T-helper 17 cell (primary cell): ENCODE measurements at regions not wholly inside any gene's neighbourhood (a gene's known extent, or its start where the extent isn't known, plus 50 kb on each side); places are given as distances from the start of the nearest gene placed in this dataset.
"Not testable (repeated sequence)": the region's sequence is repeated elsewhere in the genome, so short reads cannot be mapped to it uniquely, and the experiment has no call there.

ENCODE experiments used
- ATAC-seq: fragments of 150-1000 bp; cut with Tn5 transposase; 2 replicates; pipeline ENCODE4 v1.10.0; 2021; ENCODE audit warnings: mild to moderate bottlenecking, moderate library complexity
- DNase-seq, 3 donors: peaks; one replicate each; pipeline versions ENCODE4 v3.0.0 to v3.0.0-alpha.2; 2020 to 2021
- H3K9me3 ChIP-seq: one replicate; pipeline ENCODE4 v1.7.0; 2013; ENCODE audit warnings: low read length, mild to moderate bottlenecking; ENCODE audit not compliant: control insufficient read depth, poor library complexity, severe bottlenecking
- H3K27ac Mint-ChIP-seq: one replicate; pipeline ENCODE4 v1.8.0; 2022; ENCODE audit warnings: mild to moderate bottlenecking, moderate library complexity, mixed read lengths
- H3K27me3 Mint-ChIP-seq: one replicate; pipeline ENCODE4 v1.8.0; 2022; ENCODE audit warnings: mixed read lengths
- H3K36me3 Mint-ChIP-seq: one replicate; pipeline ENCODE4 v1.8.0; 2022; ENCODE audit warnings: low read depth, mixed read lengths
- H3K4me1 Mint-ChIP-seq: one replicate; pipeline ENCODE4 v1.8.0; 2022; ENCODE audit warnings: mild to moderate bottlenecking, mixed read lengths
- H3K4me3 Mint-ChIP-seq: one replicate; pipeline ENCODE4 v1.8.0; 2022; ENCODE audit warnings: mild to moderate bottlenecking, moderate library complexity, mixed read lengths

DNA sequence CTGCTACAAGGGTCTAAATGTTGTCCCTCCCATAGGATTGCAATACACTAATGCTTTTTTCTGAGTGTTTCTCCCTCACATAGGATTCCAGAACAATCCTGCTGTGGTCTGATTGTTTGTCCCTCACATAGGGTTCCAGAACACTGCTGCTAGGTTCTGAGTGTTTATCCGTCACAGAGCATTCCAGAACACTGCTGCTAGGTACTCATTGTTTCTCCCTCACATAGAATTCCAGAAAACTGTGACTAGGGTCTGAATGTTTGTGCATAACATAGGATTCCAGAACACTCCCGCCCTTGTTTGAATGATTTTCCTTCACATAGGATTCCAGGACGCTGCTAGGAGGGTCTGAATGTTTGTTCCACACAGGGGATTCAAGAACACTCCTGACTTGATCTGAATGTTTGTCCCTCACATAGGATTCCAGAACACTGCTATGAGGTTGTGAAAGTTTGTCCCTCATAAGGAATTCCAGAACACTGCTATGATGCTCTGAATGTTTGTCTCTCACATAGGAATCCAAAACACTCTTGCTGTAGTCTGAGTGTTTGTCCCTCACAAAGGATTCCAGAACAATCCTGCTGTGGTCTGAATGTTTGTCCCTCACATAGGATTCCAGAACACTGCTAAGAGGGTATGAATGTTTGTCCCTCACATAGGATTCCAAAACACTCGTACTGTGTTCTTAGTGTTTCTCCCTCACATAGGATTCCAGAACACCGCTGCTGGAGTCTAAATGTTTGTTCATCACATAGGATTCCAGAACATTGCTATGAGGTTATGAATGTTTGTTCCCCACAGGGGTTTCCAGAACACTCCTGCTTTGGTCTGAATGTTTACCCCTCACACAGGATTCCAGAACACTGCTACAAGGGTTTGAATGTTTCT is 213.5 kb downstream of the FOXD4L6 start:
- ATAC-seq (no peak), DNase-seq (no peak)
- Mint-ChIP-seq H3K27ac (no peak overlapping the region), H3K27me3 (no peaks in the 10 kb centered on the region), H3K4me1 (no peaks in the 10 kb centered on the region), H3K36me3 (no peaks in the 10 kb centered on the region), H3K4me3 (no peak overlapping the region)
- peaks cover 54% of the 10 kb centered on the region for H3K9me3 ChIP-seq

DNA sequence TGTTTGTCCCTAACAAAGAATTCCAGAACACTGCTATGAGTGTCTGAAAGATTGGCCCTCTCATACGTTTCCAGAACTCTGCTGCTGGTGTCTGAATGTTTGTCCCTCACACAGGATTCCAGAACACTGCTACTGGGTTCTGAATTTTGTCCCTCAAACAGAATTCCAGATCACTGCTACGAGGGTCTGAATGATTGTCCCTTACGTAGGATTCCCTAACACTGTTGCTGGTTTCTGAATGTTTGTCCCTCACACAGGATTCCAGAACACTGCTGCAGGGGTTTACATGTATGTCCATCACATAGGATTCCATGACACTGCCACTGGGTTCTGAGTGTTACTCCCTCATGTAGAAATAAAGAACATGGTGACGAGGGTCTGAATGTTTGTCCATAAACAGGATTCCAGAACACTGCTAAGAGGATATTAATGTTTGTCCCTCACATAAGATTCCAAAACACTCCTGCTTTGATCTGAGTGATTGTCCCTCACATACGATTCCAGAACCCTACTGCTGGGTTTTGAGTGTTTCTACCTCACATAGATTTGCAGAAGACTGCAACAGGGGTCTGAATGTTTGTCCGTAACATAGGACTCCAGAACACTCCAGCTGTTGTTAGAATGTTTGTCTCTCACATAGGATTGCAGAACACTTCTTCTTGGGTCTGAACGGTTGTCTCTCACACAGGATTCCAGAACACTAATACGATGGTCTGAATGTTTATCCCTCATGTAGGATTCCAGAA is 214.4 kb downstream of the FOXD4L6 start:
- H3K4me1 Mint-ChIP-seq = no peaks in the 10 kb centered on the region
- H3K4me3 Mint-ChIP-seq = no peak overlapping the region
- no peak overlapping the region for H3K27ac Mint-ChIP-seq
- H3K27me3 Mint-ChIP-seq = no peaks in the 10 kb centered on the region
- ATAC-seq = peak; percentile 30
- H3K36me3 Mint-ChIP-seq = no peaks in the 10 kb centered on the region
- H3K9me3 ChIP-seq = peaks cover 57% of the 10 kb centered on the region
- DNase-seq = no peak

DNA sequence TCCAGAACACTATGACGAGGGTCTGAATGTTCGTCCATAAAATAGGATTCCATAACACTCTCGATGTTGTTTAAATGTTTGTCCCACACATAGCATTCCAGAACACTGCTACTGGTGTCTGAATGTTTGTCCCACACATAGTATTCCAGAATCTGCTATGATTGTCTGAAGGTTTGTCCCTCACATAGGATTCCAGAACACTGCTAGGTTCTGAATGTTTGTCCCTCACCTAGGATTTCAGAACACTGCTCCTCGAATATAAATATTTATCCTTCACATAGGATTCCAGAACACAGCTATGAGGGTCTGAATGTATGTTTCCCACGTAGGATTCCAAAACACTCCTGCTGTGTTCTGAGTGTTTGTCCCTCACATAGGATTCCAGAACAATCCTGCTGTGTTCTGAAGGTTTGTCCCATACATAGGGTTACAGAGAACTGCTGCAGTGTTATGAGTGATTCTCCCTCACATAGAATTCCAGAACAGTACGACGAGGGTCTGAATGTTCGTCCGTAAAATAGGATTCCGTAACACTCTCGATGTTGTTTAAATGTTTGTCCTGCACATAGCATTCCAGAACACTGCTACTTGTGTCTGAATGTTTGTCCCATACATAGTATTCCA is 215.3 kb downstream of the FOXD4L6 start:
- no peak for ATAC-seq
- DNase-seq = no peak
- H3K27ac Mint-ChIP-seq = no peak overlapping the region
- H3K4me3 Mint-ChIP-seq = no peak overlapping the region
- no peaks in the 10 kb centered on the region for H3K27me3 Mint-ChIP-seq
- H3K4me1 Mint-ChIP-seq = no peaks in the 10 kb centered on the region
- no peaks in the 10 kb centered on the region for H3K36me3 Mint-ChIP-seq
- H3K9me3 ChIP-seq = peaks cover 62% of the 10 kb centered on the region

DNA sequence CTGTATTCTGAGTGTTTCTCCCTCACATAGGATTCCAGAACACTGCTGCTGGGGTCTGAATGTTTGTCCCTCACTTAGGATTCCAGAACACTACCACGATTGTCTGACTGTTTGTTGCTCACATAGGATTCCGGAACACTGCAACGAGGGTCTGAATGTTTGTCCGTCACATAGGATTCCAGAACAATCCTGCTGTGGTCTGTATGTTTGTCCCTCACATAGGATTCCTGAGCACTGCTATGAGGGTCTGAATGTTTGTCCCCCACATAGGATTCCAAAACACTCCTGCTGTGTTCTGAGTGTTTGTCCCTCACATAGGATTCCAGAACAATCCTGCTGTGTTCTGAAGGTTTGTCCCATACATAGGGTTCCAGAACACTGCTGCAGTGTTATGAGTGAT is 215.8 kb downstream of the FOXD4L6 start:
- not testable (repeated sequence) for DNase-seq, H3K27me3 Mint-ChIP-seq, H3K36me3 Mint-ChIP-seq, H3K4me3 Mint-ChIP-seq, H3K4me1 Mint-ChIP-seq, ATAC-seq, H3K27ac Mint-ChIP-seq
- peaks cover 63% of the 10 kb centered on the region for H3K9me3 ChIP-seq

DNA sequence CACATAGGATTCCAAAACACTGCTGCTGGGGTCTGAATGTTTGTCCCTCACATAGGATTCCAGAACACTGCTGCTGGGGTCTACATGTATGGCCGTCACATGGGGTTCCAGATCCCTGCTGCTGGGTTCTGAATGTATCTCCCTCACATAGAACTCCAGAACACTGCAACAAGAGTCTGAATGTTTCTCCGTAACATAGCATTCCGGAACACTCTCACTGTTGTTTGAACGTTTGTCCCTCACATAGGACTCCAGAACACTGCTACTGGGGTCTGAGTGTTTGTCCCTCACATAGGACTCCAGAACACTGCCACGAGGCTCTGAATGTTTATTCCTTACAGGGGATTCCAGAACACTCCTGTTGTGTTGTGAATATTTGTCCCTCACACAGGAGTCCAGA is 216.8 kb downstream of the FOXD4L6 start:
- no peaks in the 10 kb centered on the region for H3K36me3 Mint-ChIP-seq
- H3K4me1 Mint-ChIP-seq = no peaks in the 10 kb centered on the region
- H3K27ac Mint-ChIP-seq = no peak overlapping the region
- no peak overlapping the region for H3K4me3 Mint-ChIP-seq
- no peaks in the 10 kb centered on the region for H3K27me3 Mint-ChIP-seq
- DNase-seq = no peak
- peaks cover 71% of the 10 kb centered on the region for H3K9me3 ChIP-seq
- no peak for ATAC-seq

DNA sequence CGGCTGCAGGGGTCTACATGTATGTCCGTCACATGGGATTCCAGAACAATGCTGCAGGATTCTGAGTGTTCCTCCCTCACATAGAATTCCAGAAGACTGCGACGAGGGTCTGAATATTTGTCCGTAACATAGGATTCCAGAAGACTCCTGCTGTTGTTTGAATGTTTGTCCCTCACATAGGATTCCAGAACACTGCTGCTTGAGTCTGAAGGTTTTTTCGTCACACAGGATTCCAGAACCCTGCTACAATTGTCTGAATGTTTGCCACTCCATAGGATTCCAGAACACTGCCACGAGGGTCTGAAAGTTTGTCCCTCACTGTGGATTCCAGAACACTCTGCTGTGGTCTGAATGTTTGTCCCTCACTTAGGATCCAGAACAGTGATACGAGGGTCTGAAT is 217.5 kb downstream of the FOXD4L6 start:
- peaks cover 71% of the 10 kb centered on the region for H3K9me3 ChIP-seq
- not testable (repeated sequence) for ATAC-seq, H3K4me3 Mint-ChIP-seq, H3K36me3 Mint-ChIP-seq, DNase-seq, H3K27me3 Mint-ChIP-seq, H3K4me1 Mint-ChIP-seq, H3K27ac Mint-ChIP-seq

DNA sequence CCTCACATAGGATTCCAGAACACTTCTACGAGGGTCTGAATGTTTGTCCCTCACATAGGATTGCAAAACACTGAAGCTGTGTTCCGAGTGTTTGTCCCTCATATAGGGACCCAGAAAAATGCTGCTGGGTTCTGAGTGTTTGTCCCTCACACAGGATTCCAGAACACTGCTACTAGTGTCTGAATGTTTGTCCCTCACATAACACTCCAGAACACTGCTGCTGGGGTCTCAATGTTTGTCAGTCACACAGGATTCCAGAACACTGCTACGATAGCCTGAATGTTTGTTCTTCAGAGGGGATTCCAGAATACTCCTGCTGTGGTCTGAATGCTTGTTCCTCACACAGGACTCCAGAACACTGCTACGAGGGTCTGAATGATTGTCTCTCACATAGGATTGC is 218.7 kb downstream of the FOXD4L6 start:
- no peak for DNase-seq
- H3K4me1 Mint-ChIP-seq = no peaks in the 10 kb centered on the region
- no peaks in the 10 kb centered on the region for H3K36me3 Mint-ChIP-seq
- no peaks in the 10 kb centered on the region for H3K27me3 Mint-ChIP-seq
- H3K9me3 ChIP-seq = peaks cover 60% of the 10 kb centered on the region
- no peak for ATAC-seq
- H3K27ac Mint-ChIP-seq = no peak overlapping the region
- no peak overlapping the region for H3K4me3 Mint-ChIP-seq

DNA sequence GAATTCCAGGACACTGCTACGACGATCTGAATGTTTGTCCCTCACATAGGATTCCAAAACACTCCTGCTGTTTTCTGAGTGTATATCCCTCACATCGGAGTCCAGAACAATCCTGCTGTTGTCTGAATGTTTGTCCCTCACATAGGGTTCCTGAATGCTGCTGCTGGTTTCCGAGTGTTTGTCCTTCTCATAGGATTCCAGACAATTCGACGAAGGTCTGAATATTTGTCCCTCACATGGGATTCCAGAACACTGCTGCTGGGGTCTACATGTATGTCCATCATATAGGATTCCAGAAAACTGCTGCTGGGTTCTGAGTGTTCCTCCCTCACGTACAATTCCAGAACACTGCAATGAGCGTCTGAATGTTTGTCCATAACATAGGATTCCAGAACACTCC is 219.4 kb downstream of the FOXD4L6 start:
- not testable (repeated sequence) for H3K4me1 Mint-ChIP-seq, H3K4me3 Mint-ChIP-seq, H3K27ac Mint-ChIP-seq, H3K27me3 Mint-ChIP-seq, H3K36me3 Mint-ChIP-seq, DNase-seq, ATAC-seq
- H3K9me3 ChIP-seq = peaks cover 57% of the 10 kb centered on the region

DNA sequence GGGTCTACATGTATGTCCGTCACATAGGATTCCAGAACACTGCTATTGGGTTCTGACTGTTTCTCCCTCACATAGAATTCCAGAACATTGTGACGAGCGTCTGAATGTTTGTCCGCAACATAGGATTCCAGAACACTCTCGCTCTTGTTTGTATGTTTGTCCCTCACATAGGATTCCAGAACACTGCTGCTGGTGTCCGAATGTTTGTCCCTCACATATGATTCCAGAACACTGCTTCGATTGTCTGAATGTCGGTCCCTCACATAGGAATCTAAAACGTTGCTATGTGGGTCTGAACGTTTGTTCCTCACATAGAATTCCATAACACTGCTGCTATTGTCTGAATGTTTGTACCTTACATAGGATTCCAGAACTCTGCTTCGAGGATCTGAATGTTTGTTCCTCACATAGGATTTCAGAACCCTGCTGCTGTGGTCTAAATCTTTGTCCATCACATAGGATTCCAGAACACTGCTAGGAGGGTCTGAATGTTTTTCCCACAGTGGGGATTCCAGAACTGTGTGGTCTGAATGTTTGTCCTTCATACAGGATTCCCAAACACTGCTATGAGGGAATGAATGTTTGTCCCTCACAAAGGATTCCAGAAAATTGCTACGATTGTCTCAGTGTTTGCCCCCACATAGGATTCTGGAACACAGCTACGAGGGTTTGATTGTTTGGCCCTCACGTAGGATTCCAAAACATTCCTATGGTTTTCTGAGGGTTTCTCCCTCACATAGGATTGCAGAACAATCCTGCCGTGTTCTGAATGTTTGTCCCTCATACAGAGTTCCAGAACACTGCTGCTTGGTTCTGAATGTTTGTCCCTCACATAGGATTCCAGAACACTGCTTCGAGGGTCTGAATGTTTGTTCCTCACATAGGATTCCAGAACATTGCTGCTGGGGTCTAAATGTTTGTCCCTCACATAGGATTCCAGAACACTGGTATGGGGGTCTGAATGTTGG is 220.5 kb downstream of the FOXD4L6 start:
- ATAC-seq (no peak), DNase-seq (no peak)
- no peak overlapping the region for H3K27ac Mint-ChIP-seq
- H3K36me3 Mint-ChIP-seq = no peaks in the 10 kb centered on the region
- no peak overlapping the region for H3K4me3 Mint-ChIP-seq
- no peaks in the 10 kb centered on the region for H3K27me3 Mint-ChIP-seq
- H3K4me1 Mint-ChIP-seq = no peaks in the 10 kb centered on the region
- H3K9me3 ChIP-seq = peaks cover 46% of the 10 kb centered on the region

DNA sequence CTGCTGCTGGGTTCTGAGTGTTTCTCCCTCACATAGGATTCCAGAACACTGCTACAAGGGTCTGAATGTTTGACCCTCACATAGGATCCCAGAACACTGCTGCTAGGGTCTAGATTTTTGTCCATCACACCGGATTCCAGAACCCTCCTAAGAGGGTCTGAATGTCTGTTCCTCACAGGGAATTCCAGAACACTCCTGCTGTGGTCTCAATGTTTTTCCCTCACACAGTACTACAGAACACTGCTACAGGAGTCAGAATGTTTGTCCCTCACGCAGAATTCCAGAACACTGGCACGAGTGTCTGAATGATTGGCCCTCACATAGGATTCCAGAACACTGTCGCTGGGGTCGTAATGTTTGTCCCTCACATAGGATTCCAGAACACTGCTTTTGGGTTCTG is 221.6 kb downstream of the FOXD4L6 start:
- H3K27ac Mint-ChIP-seq = not testable (repeated sequence)

DNA sequence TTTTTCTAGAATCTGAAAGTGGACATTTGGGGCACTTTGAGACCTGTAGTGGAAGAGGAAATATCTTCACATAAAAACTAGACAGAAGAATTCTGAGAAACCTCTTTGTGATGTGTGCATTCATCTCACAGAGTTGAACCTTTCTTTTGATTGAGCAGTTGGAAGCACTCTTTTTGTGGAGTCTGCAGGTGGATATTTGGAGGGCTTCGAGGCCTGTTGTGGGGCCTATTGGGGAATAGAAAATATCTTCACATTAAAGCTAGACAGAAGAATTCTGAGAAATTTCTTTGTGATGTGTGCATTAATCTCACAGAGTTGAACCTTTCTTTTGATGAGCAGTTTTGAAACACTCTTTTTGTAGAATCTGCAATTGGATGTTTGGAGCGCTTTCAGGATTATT is 236.2 kb downstream of the FOXD4L6 start:
- not testable (repeated sequence) for H3K27ac Mint-ChIP-seq, H3K27me3 Mint-ChIP-seq, ATAC-seq, H3K36me3 Mint-ChIP-seq, H3K4me1 Mint-ChIP-seq, DNase-seq, H3K4me3 Mint-ChIP-seq
- H3K9me3 ChIP-seq = peaks cover 25% of the 10 kb centered on the region

More for the DNA sequence above, 221.6 kb downstream of the FOXD4L6 start:
- H3K4me1 Mint-ChIP-seq, H3K27me3 Mint-ChIP-seq, H3K4me3 Mint-ChIP-seq, DNase-seq, H3K36me3 Mint-ChIP-seq, ATAC-seq: not testable (repeated sequence)
- peaks cover 35% of the 10 kb centered on the region for H3K9me3 ChIP-seq

DNA sequence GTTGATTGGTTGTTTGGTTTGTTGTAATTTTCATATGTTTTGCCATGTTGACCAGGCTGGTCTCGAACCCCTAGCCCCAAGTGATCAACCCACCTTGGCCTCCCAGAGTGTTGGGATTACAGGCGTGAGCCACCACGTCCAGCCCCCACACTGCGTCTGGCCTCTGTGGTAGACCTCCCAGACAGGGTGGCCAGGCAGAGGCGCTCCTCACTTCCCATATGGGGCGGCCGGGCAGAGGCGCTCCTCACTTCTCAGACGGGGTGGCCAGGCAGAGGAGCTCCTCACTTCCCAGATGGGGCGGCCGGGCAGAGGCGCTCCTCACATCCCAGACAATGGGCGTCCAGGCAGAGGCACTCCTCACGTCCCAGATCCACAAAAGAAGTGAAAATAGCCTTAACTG is 242.6 kb downstream of the FOXD4L6 start:
- DNase-seq, H3K27ac Mint-ChIP-seq, H3K36me3 Mint-ChIP-seq, ATAC-seq, H3K27me3 Mint-ChIP-seq, H3K4me1 Mint-ChIP-seq, H3K4me3 Mint-ChIP-seq: not testable (repeated sequence)
- peaks cover 17% of the 10 kb centered on the region for H3K9me3 ChIP-seq
